ENCODE measurements at regions not wholly inside any gene's neighbourhood (a gene's known extent, or its start where the extent isn't known, plus 50 kb on each side); places are given as distances from the start of the nearest gene placed in this dataset.

GRCh38 chr3:144585408-144585807, 613.8 kb downstream of the DIPK2A start:
- TF ChIP-seq CTCF (IDR thresholded peaks at IDR 0.05; ENCODE audit: low read depth, low read length, poor library complexity, severe bottlenecking), result no peak
- TF ChIP-seq EZH2phosphoT487 (IDR thresholded peaks at IDR 0.05; ENCODE audit: borderline replicate concordance, low read length), result no peak

All from DOHH2 (cell line).